ENCODE measurements at regions not wholly inside any gene's neighbourhood (a gene's known extent, or its start where the extent isn't known, plus 50 kb on each side); places are given as distances from the start of the nearest gene placed in this dataset.

GRCh38 chr10:120372917-120373316 is 84.1 kb upstream of the PLPP4 start:
- DNase-seq (ENCODE audit: low spot score), result no peak

DNA sequence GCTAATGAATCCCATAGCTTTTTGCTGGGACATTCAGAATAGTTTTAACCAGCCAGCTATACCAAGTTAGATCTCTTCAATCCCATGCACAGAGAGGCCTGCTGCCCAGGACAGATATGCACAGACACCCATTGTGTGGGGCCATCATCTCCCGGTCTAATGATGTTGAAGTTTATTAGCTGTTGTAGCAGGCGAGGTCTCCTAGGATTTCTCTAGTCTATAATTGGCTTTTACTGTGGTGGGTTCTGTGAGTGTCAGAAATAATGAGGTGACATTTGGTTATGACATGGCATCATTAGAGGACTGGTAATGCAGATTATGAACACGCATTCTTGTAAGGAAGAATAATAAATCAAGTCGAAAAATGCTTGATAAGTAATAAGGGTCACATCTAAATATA is 81.4 kb upstream of the PLPP4 start:
- DNase-seq (ENCODE audit: low spot score), result no peak

- no peak for DNase-seq (ENCODE audit: low spot score)
Measured at GRCh38 chr10:120381931-120382330, 75.1 kb upstream of the PLPP4 start.

- no peak for DNase-seq (ENCODE audit: low spot score)
Measured at GRCh38 chr10:120382360-120382759, 74.7 kb upstream of the PLPP4 start.

GRCh38 chr10:120385992-120386391 is 71.0 kb upstream of the PLPP4 start:
- DNase-seq (ENCODE audit: low spot score), result no peak

- DNase-seq (ENCODE audit: low spot score), result no peak
Measured at GRCh38 chr10:120386896-120387295, 70.1 kb upstream of the PLPP4 start.

DNA sequence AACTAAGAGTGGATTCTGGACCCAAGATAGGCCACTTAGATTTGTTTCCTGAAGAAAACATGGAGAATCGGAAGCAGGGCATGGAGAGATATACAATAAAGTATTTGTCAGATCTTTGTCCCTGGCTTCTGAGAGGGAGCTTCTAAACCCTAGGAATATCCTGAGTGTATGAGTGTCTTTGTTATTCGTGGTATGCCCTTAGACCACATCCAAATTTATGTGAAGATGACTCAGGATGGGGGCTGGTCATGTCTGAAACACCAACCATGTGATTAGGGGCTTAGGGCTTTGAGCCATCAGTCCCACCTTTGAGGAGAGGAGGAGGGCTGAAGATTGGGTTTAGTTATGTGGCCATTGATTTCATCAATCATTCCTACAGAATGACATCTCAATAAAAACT is 69.7 kb upstream of the PLPP4 start:
- no peak for DNase-seq (ENCODE audit: low spot score)

- no peak for DNase-seq (ENCODE audit: low spot score)
Measured at GRCh38 chr10:120392245-120392644, 64.8 kb upstream of the PLPP4 start.

- no peak for DNase-seq (ENCODE audit: low spot score)
Measured at GRCh38 chr10:120392671-120393079, 64.4 kb upstream of the PLPP4 start.

- DNase-seq (ENCODE audit: low spot score), result no peak
Measured at GRCh38 chr10:120394446-120394845, 62.6 kb upstream of the PLPP4 start.

DNA sequence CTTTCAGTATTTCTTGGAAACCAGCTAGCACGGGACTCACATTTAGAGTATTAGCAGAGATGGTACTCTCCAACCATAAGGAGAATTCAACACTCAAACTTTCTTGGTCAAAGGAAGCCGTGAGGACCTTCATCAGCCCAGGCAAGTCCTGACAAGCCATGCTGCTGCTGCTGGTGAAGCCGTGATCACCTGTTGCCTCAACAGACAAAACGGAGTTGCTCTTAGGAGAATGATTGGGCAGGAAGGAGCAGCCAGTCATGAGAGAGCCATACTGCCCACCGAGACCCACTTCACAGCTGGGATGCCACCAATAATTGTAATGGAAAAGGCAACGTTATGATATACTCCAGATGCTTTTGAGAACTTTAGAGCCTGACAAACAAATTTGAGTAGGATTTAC is 60.8 kb upstream of the PLPP4 start:
- DNase-seq (ENCODE audit: low spot score), result no peak

DNA sequence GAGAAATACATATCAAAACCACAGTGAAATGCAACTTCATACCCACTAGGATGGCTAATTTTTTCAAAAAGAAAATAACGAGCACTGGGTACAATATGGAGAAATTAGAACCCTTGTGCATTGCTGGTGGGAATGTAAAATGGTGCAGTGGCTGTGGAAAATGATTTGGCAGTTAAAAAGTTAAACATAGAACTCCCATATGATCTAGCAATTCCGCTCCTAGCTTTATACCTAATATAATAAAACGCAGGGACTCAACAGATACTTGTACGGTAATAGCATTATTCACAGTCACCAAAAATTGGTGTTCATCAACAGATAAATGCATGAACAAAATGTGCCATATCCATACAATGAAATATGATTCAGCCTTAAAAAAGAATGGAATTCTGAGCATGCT is 58.8 kb upstream of the PLPP4 start:
- no peak for DNase-seq (ENCODE audit: low spot score)

GRCh38 chr10:120400601-120401000 is 56.4 kb upstream of the PLPP4 start:
- DNase-seq (ENCODE audit: low spot score), result no peak

GRCh38 chr10:120402147-120402766 is 54.8 kb upstream of the PLPP4 start:
- no peak for DNase-seq (ENCODE audit: low spot score)

GRCh38 chr10:120403109-120403508 is 53.9 kb upstream of the PLPP4 start:
- no peak for DNase-seq (ENCODE audit: low spot score)

- no peak for DNase-seq (ENCODE audit: low spot score)
Measured at GRCh38 chr10:120406376-120406775, 50.7 kb upstream of the PLPP4 start.

Measured in hematopoietic multipotent progenitor cell treated with erythropoietin and hydrocortisone succinate and interleukin-3 and kit ligand, for 15 days (in vitro differentiated cells).